HG02884 (cell line): ENCODE measurements at regions not wholly inside any gene's neighbourhood (a gene's known extent, or its start where the extent isn't known, plus 50 kb on each side); places are given as distances from the start of the nearest gene placed in this dataset.

Source experiments
- ATAC-seq: cut with Tn5 transposase; IDR thresholded peaks from one replicate; pipeline ENCODE4 v1.9.1; 2021; ENCODE audit warnings: mild to moderate bottlenecking, moderate library complexity; ENCODE audit not compliant: unreplicated experiment

- ATAC-seq: no peak
These were observed 83.5 kb downstream of the VCY1B start for GRCh38 chrY:14139521-14139920.

- no peak for ATAC-seq
These were observed 89.6 kb downstream of the VCY1B start for GRCh38 chrY:14145614-14146013.

GRCh38 chrY:14182776-14183175, 126.7 kb downstream of the VCY1B start:
- ATAC-seq: no peak

GRCh38 chrY:14222014-14222413, 166.0 kb downstream of the VCY1B start:
- no peak for ATAC-seq

- no peak for ATAC-seq
These were observed 175.7 kb downstream of the VCY1B start for GRCh38 chrY:14231703-14232102.

GRCh38 chrY:14235070-14235469, 179.0 kb downstream of the VCY1B start:
- ATAC-seq: no peak

GRCh38 chrY:14238277-14238676, 182.2 kb downstream of the VCY1B start:
- no peak for ATAC-seq

- no peak for ATAC-seq
These were observed 190.9 kb downstream of the VCY1B start for GRCh38 chrY:14246948-14247347.

- ATAC-seq: no peak
These were observed 193.0 kb downstream of the VCY1B start for GRCh38 chrY:14248878-14249576.

GRCh38 chrY:14255965-14256816, 200.2 kb downstream of the VCY1B start:
- no peak for ATAC-seq

- no peak for ATAC-seq
These were observed 200.8 kb downstream of the VCY1B start for GRCh38 chrY:14256817-14257168.

- ATAC-seq: no peak
These were observed 221.0 kb downstream of the VCY1B start for GRCh38 chrY:14277029-14277428.

GRCh38 chrY:14290656-14291375, 233.5 kb upstream of the NLGN4Y start:
- ATAC-seq: no peak

GRCh38 chrY:14292382-14292781, 231.9 kb upstream of the NLGN4Y start:
- ATAC-seq: no peak

GRCh38 chrY:14300775-14301174, 223.6 kb upstream of the NLGN4Y start:
- ATAC-seq: peak; percentile 50

- no peak for ATAC-seq
These were observed 222.8 kb upstream of the NLGN4Y start for GRCh38 chrY:14301552-14301951.

GRCh38 chrY:14328677-14329345, 195.5 kb upstream of the NLGN4Y start:
- ATAC-seq: peak; percentile 75

- no peak for ATAC-seq
These were observed 194.0 kb upstream of the NLGN4Y start for GRCh38 chrY:14330362-14330761.

- no peak for ATAC-seq
These were observed 184.8 kb upstream of the NLGN4Y start for GRCh38 chrY:14339524-14339923.

- peak; percentile 65 for ATAC-seq
These were observed 183.7 kb upstream of the NLGN4Y start for GRCh38 chrY:14340459-14341143.
